ENCODE measurements at regions not wholly inside any gene's neighbourhood (a gene's known extent, or its start where the extent isn't known, plus 50 kb on each side); places are given as distances from the start of the nearest gene placed in this dataset.

- TF ChIP-seq KIAA2018 (CRISPR knock-in tag; IDR thresholded peaks at IDR 0.05; ENCODE audit: borderline replicate concordance) = no peak
Measured at GRCh38 chr7:80977751-80978150, 58.9 kb upstream of the SEMA3C start (continued).

DNA sequence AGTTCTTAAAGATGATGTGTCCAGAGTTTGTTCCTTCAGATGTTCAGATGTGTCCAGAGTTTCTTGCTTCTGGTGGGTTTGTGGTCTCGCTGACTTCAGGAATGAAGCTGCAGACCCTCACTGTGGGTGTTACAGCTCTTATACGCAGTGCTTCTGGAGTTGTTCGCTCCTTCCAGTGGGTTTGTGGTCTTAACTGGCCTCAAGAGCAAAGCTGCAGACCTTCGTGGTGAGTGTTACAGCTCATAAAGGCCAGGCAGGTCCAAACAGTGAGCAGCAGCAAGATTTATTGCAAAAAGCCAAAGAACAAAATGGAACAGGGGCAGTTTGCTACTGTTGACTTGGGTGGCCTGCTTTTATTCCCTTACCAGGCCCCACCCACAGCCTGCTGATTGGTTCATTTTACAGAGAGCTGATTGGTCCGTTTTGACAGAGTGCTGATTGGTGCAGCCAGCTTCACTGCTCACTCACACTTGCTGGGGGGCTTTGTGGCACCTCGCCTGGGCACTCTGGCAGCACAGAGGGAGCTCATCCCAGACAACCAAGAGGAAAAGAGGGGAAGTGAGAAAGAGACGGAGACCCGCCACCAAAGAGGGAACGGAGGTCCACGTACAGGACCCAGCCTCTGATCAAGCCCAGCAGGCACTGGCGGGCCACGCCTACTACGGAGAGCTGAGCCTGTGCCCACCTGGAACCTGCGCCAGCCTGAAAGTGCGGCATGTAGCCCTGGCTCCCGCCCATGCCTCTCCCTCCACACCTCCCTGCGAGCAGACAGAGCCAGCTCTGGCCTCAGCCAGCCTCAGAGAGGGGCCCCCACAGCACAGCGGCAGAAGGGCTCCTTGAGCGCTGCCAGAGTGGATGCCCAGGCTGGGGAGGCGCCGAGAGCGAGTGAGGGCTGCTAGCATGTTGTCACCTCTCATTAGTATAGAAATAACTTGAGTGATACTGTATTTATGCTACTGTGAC, 55.8 kb upstream of the SEMA3C start:
- ChIA-PET POLR2A (no interaction called here), CTCF (ENCODE audit: low intra/inter-chr PET ratio, low total read pairs) (no interaction called here)
- ATAC-seq (no peak), FAIRE-seq (no peak), DNase-seq (ENCODE audit: low spot score) (no peak)
- no peaks in the 10 kb centered on the region for H3K9me3 ChIP-seq (ENCODE audit: low read length)
- no peaks in the 10 kb centered on the region for H3K4me1 ChIP-seq (ENCODE audit: insufficient read depth, low read length)
- H3K27me3 ChIP-seq (ENCODE audit: control insufficient read depth in 1 of 2, insufficient read depth in 2 of 2, low read length in 2 of 2) = no peaks in the 10 kb centered on the region
- no peak overlapping the region for H3K4me2 ChIP-seq (ENCODE audit: low read depth, low read length)
- 32% methylated on average over 16 of the region's 22 CpGs for WGBS (ENCODE audit: low lambda C conversion rate)
- H3K27ac ChIP-seq (ENCODE audit: extremely low read length, insufficient read depth, low read length) = no peak overlapping the region
- H2AFZ ChIP-seq (ENCODE audit: low read length) = no peak overlapping the region
- H3K79me2 ChIP-seq (ENCODE audit: insufficient read depth, low read length) = no peaks in the 10 kb centered on the region
- H3K36me3 ChIP-seq (replicated peaks in 1 of 2; ENCODE audit: control insufficient read depth in 1 of 2, insufficient read depth in 2 of 2, low read length in 2 of 2) = no peaks in the 10 kb centered on the region
- in situ Hi-C loops (cut with HindIII; ENCODE audit: extremely low pct_ligation_motif_present, low pct_unique_long_range_greater_than_20kb) = no loop called here
- H4K20me1 ChIP-seq (ENCODE audit: insufficient read depth, low read length) = no peaks in the 10 kb centered on the region
- H3K4me3 ChIP-seq (replicated peaks in 1 of 3; ENCODE audit: insufficient read depth in 1 of 3, low read depth in 2 of 3, low read length in 3 of 3) = no peak overlapping the region
- no TSS peak for BruUV-seq (replicated peaks)
- no peak overlapping the region for H3K9ac ChIP-seq (ENCODE audit: insufficient read depth, low read depth, low read length)
- intact Hi-C loops (cut with micrococcal nuclease; ENCODE audit: unreplicated experiment) = no loop called here
- TF ChIP-seq, protein P1, sequence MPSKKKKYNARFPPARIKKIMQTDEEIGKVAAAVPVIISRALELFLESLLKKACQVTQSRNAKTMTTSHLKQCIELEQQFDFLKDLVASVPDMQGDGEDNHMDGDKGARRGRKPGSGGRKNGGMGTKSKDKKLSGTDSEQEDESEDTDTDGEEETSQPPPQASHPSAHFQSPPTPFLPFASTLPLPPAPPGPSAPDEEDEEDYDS (CRISPR knock-in tag; IDR thresholded peaks at IDR 0.05) = no peak
- TF ChIP-seq U2AF2 (IDR thresholded peaks at IDR 0.05; ENCODE audit: low read depth, low read length) = no peak
- TF ChIP-seq THRA (CRISPR knock-in tag; IDR thresholded peaks at IDR 0.05; ENCODE audit: borderline replicate concordance) = no peak
- TF ChIP-seq ELK4 (CRISPR knock-in tag; IDR thresholded peaks at IDR 0.05; ENCODE audit: borderline replicate concordance) = no peak
- no peak for TF ChIP-seq ZNF503 (CRISPR knock-in tag; IDR thresholded peaks at IDR 0.05)
- TF ChIP-seq REL (CRISPR knock-in tag; conservative IDR thresholded peaks at IDR 0.05) = no peak

Data from HepG2 (cell line).